ENCODE measurements at regions not wholly inside any gene's neighbourhood (a gene's known extent, or its start where the extent isn't known, plus 50 kb on each side); places are given as distances from the start of the nearest gene placed in this dataset.
A peak's percentile ranks its signal among the peaks of the same experiment; 100 is the strongest.

DNA sequence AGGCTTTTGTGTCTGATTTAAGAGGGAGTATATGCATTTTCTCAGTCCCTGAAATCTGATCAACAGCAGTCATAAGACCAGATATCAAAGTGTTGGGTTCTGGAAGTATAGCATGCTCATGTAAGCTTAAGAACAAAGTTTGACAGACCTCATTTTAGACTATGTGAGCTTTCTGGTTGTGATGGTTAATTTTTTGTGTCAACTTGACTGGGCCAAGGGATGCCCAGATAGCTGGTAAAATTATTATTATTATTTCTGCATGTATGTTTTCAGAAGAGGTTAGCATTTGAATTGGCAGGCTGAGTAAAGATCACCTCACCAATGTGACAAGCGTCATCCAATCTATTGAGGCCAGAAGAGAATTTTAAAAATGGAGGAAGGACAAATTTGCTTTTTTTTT, 63.5 kb upstream of the FRMD4A start:
- no peak for DNase-seq (ENCODE audit: low spot score)

DNA sequence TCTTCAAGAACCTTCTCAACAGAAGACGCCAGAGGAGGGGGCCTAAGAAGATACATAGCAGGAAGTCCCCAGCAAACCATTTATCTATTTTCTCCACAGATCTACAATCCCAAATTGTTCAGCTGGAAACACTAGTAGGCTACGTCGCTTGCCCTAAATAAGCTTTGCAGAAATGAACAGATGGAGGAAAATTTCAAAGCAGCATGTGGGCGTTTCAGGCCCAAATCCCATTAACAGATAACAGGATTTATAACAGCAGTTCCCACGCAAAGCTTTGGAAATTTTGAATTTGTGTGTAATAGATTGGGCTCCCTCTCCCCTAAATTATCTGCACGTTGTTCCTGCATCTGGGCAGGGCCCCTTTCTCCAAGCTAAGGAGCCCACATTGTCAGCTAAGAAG, 60.6 kb upstream of the FRMD4A start:
- no peak for DNase-seq (ENCODE audit: low spot score)

DNA sequence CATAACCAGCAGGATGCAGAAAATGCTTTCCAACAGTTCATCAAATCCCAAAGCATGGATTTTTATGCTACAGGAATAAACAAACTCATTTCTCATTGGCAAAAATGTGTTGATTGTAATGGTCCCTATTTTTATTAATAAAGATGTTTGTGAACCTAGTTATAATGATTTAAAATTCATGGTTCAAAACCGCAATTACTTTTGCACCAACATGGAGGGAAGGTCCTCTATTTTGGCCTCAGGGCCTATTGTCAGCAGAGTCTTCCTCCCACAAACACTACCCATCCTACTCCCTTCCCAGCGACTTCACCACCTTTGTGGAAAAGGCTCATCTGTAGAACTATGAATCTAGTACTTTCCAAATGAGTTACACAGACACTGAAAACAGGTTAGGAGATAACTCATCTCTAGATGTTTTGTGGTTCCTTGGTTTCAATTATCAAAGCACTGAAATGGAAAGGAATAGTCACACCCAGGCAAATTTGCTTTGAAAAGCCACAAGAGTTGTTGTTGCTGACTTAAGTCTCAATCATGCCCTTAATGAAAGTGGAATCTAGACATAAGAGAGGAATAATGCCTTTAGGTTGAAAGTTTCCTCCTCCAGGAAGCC, 59.4 kb upstream of the FRMD4A start:
- peak; percentile 73 for DNase-seq (ENCODE audit: low spot score)

DNA sequence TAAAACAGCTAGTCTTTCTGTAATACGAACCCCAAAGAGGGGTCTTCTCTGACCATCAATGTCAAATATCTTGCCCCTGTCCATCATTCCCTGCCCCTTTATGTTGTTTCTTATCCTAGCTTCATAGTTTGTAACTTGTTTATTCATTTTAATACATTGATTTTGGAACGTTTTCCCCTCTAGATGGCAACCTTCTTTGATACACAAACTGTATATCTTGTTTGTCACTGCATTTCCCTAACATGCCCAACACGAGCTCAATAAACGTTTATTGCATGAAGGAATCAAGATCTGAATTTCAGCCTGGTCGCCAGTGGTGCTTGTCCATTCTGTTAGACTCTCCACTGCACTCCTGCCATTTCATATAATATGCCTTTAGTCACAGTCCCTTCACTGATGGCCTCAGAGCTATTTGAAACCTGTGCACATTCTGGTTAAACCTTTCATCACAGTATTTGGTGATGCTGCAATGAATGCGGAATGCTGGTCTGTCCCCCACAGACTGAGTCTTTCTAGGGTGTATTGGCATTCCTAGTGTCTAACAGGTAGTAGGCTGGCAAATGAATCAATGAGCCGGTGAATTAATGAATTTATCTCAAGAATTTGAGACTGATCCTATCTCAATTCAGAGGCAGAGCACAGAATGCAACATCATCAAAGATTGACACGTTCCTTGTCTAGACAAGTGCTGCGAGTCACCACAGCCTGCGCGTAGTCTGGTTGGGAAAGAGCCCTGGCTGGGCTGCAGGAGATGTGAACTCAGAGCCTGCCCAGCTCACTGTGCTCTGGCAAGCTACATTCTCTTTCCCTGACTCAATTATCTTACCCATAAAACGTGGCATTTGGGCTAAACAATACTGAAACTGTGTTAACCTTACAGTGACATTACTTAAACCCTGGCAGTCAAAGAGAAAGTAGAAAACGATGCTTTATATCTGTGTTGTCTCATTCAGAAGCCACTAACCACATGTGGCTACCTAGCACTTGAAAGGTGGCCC, 55.2 kb upstream of the FRMD4A start:
- DNase-seq (ENCODE audit: low spot score) = peak; percentile 100

DNA sequence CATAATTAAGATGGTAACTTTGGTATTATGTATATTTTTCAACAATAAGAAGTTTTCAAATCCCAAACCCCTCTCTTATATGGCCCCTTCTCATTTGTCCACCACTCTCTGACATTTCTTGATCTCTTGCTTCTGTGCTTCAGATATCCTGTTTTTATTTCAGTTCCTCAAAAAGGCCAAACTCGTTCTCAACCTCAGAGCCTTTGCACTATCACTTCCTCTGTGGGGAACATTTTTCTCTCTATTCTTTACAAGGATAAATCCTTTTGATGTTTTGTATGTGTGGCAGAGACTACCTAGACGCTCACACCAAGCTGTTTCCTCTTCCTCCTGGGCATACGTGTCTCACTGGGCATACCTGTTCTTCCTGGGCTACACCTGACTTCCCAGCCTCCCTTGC, 54.2 kb upstream of the FRMD4A start:
- no peak for DNase-seq (ENCODE audit: low spot score)

DNA sequence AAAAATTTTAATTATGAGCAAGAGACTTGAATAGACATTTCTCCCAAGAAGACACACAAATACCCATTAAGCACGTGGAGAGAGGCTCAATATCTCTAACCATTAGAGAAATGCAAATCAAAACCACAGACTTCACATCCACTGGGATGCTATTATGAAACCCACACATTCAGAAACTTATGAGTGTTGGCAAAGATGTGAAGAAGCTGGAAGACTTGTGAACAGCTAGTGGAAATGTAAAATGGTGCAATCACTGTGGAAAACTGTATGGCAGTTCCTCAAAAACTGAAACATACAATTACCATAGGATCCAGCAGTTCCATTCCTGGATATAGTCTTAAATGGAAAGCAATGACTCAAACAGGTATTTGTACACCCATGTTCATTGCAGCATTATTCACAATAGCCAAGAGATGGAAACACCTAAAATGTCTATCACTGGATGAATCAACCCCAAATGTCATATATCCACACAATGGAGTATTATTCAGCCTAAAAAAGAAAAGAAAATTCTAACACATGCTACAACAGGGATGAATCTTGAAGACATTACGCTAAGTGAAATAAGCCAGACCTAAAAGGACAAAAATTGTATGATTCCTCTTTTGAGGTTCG, 53.5 kb upstream of the FRMD4A start:
- peak; percentile 17 for DNase-seq (ENCODE audit: low spot score)

DNA sequence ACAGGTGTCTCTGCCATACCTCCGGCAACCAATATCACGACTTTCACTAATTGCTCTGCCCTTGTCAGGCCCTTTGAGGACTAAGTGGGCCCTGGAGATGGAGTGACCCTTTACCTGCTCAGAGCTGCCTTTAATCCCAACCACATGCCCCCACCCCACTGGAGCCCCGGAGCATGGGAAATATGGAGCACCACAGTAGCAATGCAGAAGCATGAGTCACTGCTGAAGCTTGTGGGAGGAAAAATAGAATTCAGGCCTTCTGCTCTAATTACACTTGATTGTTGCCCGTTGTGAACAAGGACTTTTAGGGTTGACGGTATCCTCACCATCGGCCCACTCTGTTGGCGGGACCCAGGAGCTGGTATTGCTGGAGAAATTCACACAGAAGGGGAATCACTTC, 52.5 kb upstream of the FRMD4A start:
- DNase-seq (ENCODE audit: low spot score) = peak; percentile 61

DNA sequence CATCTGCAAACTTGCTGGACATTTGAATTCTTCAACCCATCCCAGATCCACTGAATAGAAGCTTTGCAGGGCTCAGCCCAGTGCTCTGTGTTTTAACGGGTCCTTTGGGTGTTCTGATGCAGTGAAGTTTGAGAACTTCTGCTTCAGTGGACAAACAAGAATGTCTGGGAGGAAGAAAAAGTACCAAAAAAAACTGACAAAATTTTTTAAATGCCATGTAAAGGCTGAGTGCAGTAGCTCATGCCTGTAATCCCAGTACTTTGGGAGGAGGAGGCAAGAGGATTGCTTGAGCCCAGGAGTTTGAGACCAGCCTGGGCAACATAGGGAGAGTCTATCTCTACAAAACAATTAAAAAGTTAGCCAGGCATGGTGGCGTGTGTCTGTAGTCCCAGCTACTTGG, 51.8 kb upstream of the FRMD4A start:
- DNase-seq (ENCODE audit: low spot score) = no peak

DNA sequence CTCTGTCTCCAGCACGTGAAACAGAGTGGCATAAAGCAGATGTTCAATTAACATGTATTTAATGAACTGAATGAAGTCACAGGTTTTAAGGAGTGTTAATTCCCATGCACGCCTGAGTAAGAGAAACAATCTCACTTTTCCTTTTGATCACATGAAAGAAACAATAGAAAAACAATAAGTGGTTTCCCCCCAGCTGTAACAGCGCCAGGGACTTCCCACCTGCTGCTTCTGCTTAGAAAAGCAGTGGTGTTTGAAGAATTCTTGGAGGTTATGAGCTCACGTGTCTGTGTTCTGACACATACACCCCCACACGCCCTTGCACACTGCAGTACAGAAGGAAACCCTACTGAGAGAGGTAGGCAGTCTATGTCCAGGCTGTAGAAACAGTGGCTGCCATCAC, 51.3 kb upstream of the FRMD4A start:
- peak; percentile 90 for DNase-seq (ENCODE audit: low spot score)

DNA sequence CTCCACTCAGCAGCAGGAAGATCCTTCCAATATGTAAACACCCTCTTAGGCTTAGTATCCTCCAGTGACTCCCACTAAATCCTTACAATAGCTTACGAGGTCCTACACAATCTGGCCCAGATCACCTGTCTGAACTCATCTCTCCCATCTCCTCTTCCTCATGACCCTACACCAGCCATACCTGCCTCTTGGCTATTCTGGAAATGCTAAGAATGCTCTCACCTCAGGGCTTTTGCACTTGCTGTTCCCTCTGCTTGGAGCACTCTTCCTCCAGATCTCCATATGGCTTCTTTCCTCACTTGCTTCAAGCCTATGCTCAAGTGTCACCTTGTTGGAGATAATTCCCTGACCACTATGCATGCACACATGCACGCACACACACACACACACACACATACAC, 50.8 kb upstream of the FRMD4A start:
- peak; percentile 35 for DNase-seq (ENCODE audit: low spot score)

DNA sequence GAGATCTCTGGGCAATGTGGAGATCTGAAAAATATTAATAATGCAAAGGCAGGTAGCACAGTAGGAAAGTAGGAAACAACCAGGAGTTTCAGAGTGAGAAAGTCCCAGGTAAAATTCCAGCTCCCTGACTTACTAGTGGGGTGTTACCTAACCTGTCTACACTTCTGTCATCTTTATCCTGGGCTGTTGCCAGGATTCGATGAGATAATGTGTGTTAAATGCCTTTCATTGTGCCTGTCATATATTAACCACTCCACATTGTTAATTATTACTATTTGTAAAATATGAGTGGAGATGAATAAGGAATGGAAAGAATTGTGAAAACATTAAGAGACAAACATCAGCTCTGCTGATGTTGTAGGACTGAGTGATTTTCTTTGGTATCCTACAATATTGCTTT, 50.0 kb upstream of the FRMD4A start:
- peak; percentile 96 for DNase-seq (ENCODE audit: low spot score)

All from kidney tubule cell (primary cell).